Activated CD8-positive, alpha-beta memory T cell treated with anti-CD3 and anti-CD28 coated beads, Interleukin-2, amount 10 ng/mL, durations not matched to agents 7 days and 5 days (primary cell): ENCODE measurements at regions not wholly inside any gene's neighbourhood (a gene's known extent, or its start where the extent isn't known, plus 50 kb on each side); places are given as distances from the start of the nearest gene placed in this dataset.

ENCODE experiments used
- ATAC-seq: fragments of 150-1000 bp; cut with Tn5 transposase; one replicate; pipeline ENCODE4 v1.10.0; 2021; ENCODE audit warnings: moderate library complexity
- CTCF ChIA-PET: fragments of 350-600 bp; sonication (Branson Sonifier 250); formaldehyde crosslinking; loops from one replicate; lab custom pipeline; 2021; ENCODE audit warnings: antibody characterized with exemption; lab: Charles Lee
- DNase-seq: peaks from one replicate; pipeline ENCODE4 v3.0.0-alpha.2; 2020
- H3K27ac Mint-ChIP-seq: one replicate; pipeline ENCODE4 v1.8.0; 2021; ENCODE audit warnings: mild to moderate bottlenecking, mixed read lengths
- H3K27me3 Mint-ChIP-seq: one replicate; pipeline ENCODE4 v1.8.0; 2021; ENCODE audit warnings: mixed read lengths
- H3K36me3 Mint-ChIP-seq: one replicate; pipeline ENCODE4 v1.8.0; 2021; ENCODE audit warnings: mild to moderate bottlenecking, mixed read lengths
- H3K4me1 Mint-ChIP-seq: one replicate; pipeline ENCODE4 v1.8.0; 2021; ENCODE audit warnings: mixed read lengths
- H3K4me3 Mint-ChIP-seq: one replicate; pipeline ENCODE4 v1.8.0; 2021; ENCODE audit warnings: mild to moderate bottlenecking, moderate library complexity, mixed read lengths
- H3K9me3 Mint-ChIP-seq: one replicate; pipeline ENCODE4 v1.8.0; 2022; ENCODE audit warnings: low read depth, mixed read lengths

GRCh38 chr3:55226696-55227095 lies 260.4 kb downstream of the WNT5A start:
- no peaks in the 10 kb centered on the region for H3K4me1 Mint-ChIP-seq
- no peak for DNase-seq
- H3K36me3 Mint-ChIP-seq: no peaks in the 10 kb centered on the region
- ATAC-seq: no peak
- H3K27ac Mint-ChIP-seq: no peak overlapping the region
- H3K27me3 Mint-ChIP-seq: no peaks in the 10 kb centered on the region
- peaks cover 3% of the 10 kb centered on the region for H3K9me3 Mint-ChIP-seq
- CTCF ChIA-PET: no interaction called here
- no peak overlapping the region for H3K4me3 Mint-ChIP-seq

GRCh38 chr3:55218577-55218976 lies 268.5 kb downstream of the WNT5A start:
- CTCF ChIA-PET: no interaction called here
- H3K4me1 Mint-ChIP-seq: no peaks in the 10 kb centered on the region
- peaks cover 12% of the 10 kb centered on the region for H3K9me3 Mint-ChIP-seq
- no peak for ATAC-seq
- no peak overlapping the region for H3K27ac Mint-ChIP-seq
- no peaks in the 10 kb centered on the region for H3K27me3 Mint-ChIP-seq
- H3K4me3 Mint-ChIP-seq: no peak overlapping the region
- H3K36me3 Mint-ChIP-seq: no peaks in the 10 kb centered on the region
- no peak for DNase-seq

GRCh38 chr3:55207744-55208143 lies 279.4 kb downstream of the WNT5A start:
- no peaks in the 10 kb centered on the region for H3K27me3 Mint-ChIP-seq
- CTCF ChIA-PET: no interaction called here
- no peaks in the 10 kb centered on the region for H3K36me3 Mint-ChIP-seq
- ATAC-seq: no peak
- H3K4me1 Mint-ChIP-seq: no peaks in the 10 kb centered on the region
- no peak for DNase-seq
- H3K9me3 Mint-ChIP-seq: no peaks in the 10 kb centered on the region
- H3K27ac Mint-ChIP-seq: no peak overlapping the region
- no peak overlapping the region for H3K4me3 Mint-ChIP-seq

- CTCF ChIA-PET: no interaction called here
- DNase-seq: no peak
- Mint-ChIP-seq H3K9me3 (no peaks in the 10 kb centered on the region), H3K4me3 (no peak overlapping the region), H3K4me1 (no peaks in the 10 kb centered on the region), H3K27ac (no peak overlapping the region), H3K36me3 (no peaks in the 10 kb centered on the region), H3K27me3 (no peaks in the 10 kb centered on the region)
- ATAC-seq: no peak
These were observed 278.1 kb upstream of the LRTM1 start for GRCh38 chr3:55205990-55206389.

- no peak overlapping the region for H3K4me3 Mint-ChIP-seq
- H3K4me1 Mint-ChIP-seq: no peaks in the 10 kb centered on the region
- CTCF ChIA-PET: no interaction called here
- no peaks in the 10 kb centered on the region for H3K9me3 Mint-ChIP-seq
- no peaks in the 10 kb centered on the region for H3K27me3 Mint-ChIP-seq
- H3K27ac Mint-ChIP-seq: no peak overlapping the region
- H3K36me3 Mint-ChIP-seq: no peaks in the 10 kb centered on the region
- ATAC-seq (no peak), DNase-seq (no peak)
These were observed 276.6 kb upstream of the LRTM1 start for GRCh38 chr3:55204417-55204816.

- CTCF ChIA-PET: no interaction called here
- DNase-seq: no peak
- Mint-ChIP-seq H3K4me1 (no peaks in the 10 kb centered on the region), H3K36me3 (no peaks in the 10 kb centered on the region), H3K27ac (no peak overlapping the region), H3K9me3 (no peaks in the 10 kb centered on the region), H3K27me3 (no peaks in the 10 kb centered on the region), H3K4me3 (no peak overlapping the region)
- no peak for ATAC-seq
These were observed 275.7 kb upstream of the LRTM1 start for GRCh38 chr3:55203546-55203945.

- no peak for ATAC-seq
- Mint-ChIP-seq H3K27me3 (no peaks in the 10 kb centered on the region), H3K27ac (no peak overlapping the region), H3K36me3 (no peaks in the 10 kb centered on the region), H3K4me3 (no peak overlapping the region), H3K9me3 (no peaks in the 10 kb centered on the region), H3K4me1 (no peaks in the 10 kb centered on the region)
- CTCF ChIA-PET: no interaction called here
- DNase-seq: no peak
These were observed 275.1 kb upstream of the LRTM1 start for GRCh38 chr3:55203006-55203405.

GRCh38 chr3:55202326-55202725 lies 274.5 kb upstream of the LRTM1 start:
- H3K27me3 Mint-ChIP-seq: no peaks in the 10 kb centered on the region
- H3K36me3 Mint-ChIP-seq: no peaks in the 10 kb centered on the region
- H3K4me3 Mint-ChIP-seq: no peak overlapping the region
- H3K4me1 Mint-ChIP-seq: no peaks in the 10 kb centered on the region
- DNase-seq (no peak), ATAC-seq (no peak)
- no peak overlapping the region for H3K27ac Mint-ChIP-seq
- H3K9me3 Mint-ChIP-seq: no peaks in the 10 kb centered on the region
- CTCF ChIA-PET: no interaction called here

- Mint-ChIP-seq H3K36me3 (no peaks in the 10 kb centered on the region), H3K4me3 (no peak overlapping the region), H3K27me3 (no peaks in the 10 kb centered on the region), H3K27ac (no peak overlapping the region), H3K4me1 (no peaks in the 10 kb centered on the region), H3K9me3 (no peaks in the 10 kb centered on the region)
- ATAC-seq: no peak
- DNase-seq: no peak
- CTCF ChIA-PET: no interaction called here
These were observed 273.9 kb upstream of the LRTM1 start for GRCh38 chr3:55201779-55202178.

GRCh38 chr3:55200906-55201305 lies 273.0 kb upstream of the LRTM1 start:
- H3K36me3 Mint-ChIP-seq: no peaks in the 10 kb centered on the region
- CTCF ChIA-PET: no interaction called here
- DNase-seq: no peak

GRCh38 chr3:55198554-55198953 lies 270.7 kb upstream of the LRTM1 start:
- no peaks in the 10 kb centered on the region for H3K27me3 Mint-ChIP-seq

More at GRCh38 chr3:55200906-55201305, 273.0 kb upstream of the LRTM1 start:
- Mint-ChIP-seq H3K4me3 (no peak overlapping the region), H3K9me3 (no peaks in the 10 kb centered on the region), H3K4me1 (no peaks in the 10 kb centered on the region), H3K27me3 (no peaks in the 10 kb centered on the region), H3K27ac (no peak overlapping the region)
- ATAC-seq: no peak

GRCh38 chr3:55197021-55197420 lies 269.2 kb upstream of the LRTM1 start:
- Mint-ChIP-seq H3K4me1 (no peaks in the 10 kb centered on the region), H3K27ac (no peak overlapping the region), H3K36me3 (no peaks in the 10 kb centered on the region), H3K27me3 (no peaks in the 10 kb centered on the region), H3K4me3 (no peak overlapping the region), H3K9me3 (no peaks in the 10 kb centered on the region)
- CTCF ChIA-PET: no interaction called here
- ATAC-seq: no peak
- DNase-seq: no peak

More at GRCh38 chr3:55198554-55198953, 270.7 kb upstream of the LRTM1 start:
- H3K36me3 Mint-ChIP-seq: no peaks in the 10 kb centered on the region
- ATAC-seq (no peak), DNase-seq (no peak)
- no peak overlapping the region for H3K4me3 Mint-ChIP-seq
- H3K27ac Mint-ChIP-seq: no peak overlapping the region
- no peaks in the 10 kb centered on the region for H3K4me1 Mint-ChIP-seq
- H3K9me3 Mint-ChIP-seq: no peaks in the 10 kb centered on the region
- CTCF ChIA-PET: no interaction called here

- no peak for ATAC-seq
- DNase-seq: no peak
- no peaks in the 10 kb centered on the region for H3K9me3 Mint-ChIP-seq
- no peaks in the 10 kb centered on the region for H3K27me3 Mint-ChIP-seq
- no peaks in the 10 kb centered on the region for H3K36me3 Mint-ChIP-seq
- H3K4me1 Mint-ChIP-seq: no peaks in the 10 kb centered on the region
- H3K4me3 Mint-ChIP-seq: no peak overlapping the region
- no peak overlapping the region for H3K27ac Mint-ChIP-seq
- CTCF ChIA-PET: no interaction called here
These were observed 268.6 kb upstream of the LRTM1 start for GRCh38 chr3:55196495-55196894.

GRCh38 chr3:55194376-55194775 lies 266.5 kb upstream of the LRTM1 start:
- CTCF ChIA-PET: no interaction called here
- Mint-ChIP-seq H3K27ac (no peak overlapping the region), H3K27me3 (no peaks in the 10 kb centered on the region), H3K4me1 (no peaks in the 10 kb centered on the region), H3K9me3 (no peaks in the 10 kb centered on the region), H3K36me3 (no peaks in the 10 kb centered on the region), H3K4me3 (no peak overlapping the region)
- ATAC-seq (no peak), DNase-seq (no peak)
